ENCODE measurements at regions not wholly inside any gene's neighbourhood (a gene's known extent, or its start where the extent isn't known, plus 50 kb on each side); places are given as distances from the start of the nearest gene placed in this dataset.
"Not testable (repeated sequence)": the region's sequence is repeated elsewhere in the genome, so short reads cannot be mapped to it uniquely, and the experiment has no call there.

DNA sequence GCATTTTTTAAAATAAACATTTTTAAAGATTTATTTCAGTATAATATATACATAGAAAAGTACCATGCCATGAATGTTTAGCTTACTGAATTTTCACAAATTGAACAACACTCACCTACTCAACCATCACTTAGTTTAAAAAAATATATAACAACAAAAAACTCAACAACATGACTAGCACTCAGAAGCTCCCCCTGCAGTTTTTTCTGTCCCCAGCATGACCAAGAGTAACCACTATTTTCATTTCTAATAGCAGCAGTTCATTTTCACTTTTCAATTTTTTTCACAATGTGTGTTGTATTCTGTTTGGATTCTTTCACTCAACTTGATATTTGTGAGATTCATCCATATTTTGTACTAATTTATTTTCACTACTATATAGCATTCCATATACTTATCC is 162.3 kb upstream of the POGK start:
- H4K20me1 ChIP-seq (ENCODE audit: low read depth, low read length), result no peaks in the 10 kb centered on the region
- H3K79me2 ChIP-seq (ENCODE audit: insufficient read depth, low read length), result no peaks in the 10 kb centered on the region
- TF ChIP-seq, protein P1, sequence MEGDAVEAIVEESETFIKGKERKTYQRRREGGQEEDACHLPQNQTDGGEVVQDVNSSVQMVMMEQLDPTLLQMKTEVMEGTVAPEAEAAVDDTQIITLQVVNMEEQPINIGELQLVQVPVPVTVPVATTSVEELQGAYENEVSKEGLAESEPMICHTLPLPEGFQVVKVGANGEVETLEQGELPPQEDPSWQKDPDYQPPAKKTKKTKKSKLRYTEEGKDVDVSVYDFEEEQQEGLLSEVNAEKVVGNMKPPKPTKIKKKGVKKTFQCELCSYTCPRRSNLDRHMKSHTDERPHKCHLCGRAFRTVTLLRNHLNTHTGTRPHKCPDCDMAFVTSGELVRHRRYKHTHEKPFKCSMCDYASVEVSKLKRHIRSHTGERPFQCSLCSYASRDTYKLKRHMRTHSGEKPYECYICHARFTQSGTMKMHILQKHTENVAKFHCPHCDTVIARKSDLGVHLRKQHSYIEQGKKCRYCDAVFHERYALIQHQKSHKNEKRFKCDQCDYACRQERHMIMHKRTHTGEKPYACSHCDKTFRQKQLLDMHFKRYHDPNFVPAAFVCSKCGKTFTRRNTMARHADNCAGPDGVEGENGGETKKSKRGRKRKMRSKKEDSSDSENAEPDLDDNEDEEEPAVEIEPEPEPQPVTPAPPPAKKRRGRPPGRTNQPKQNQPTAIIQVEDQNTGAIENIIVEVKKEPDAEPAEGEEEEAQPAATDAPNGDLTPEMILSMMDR (IDR thresholded peaks at IDR 0.05; ENCODE audit: insufficient read depth, low read length, poor library complexity, severe bottlenecking), result no peak
- TF ChIP-seq EZH2phosphoT487 (conservative IDR thresholded peaks at IDR 0.05; ENCODE audit: low read length), result no peak
- H3K36me3 ChIP-seq (ENCODE audit: low read length), result no peaks in the 10 kb centered on the region
- no peak overlapping the region for H3K9ac ChIP-seq (ENCODE audit: low read length)
- no peaks in the 10 kb centered on the region for H3F3A ChIP-seq (ENCODE audit: insufficient read depth)
- H3K4me3 ChIP-seq (ENCODE audit: insufficient read depth, low read length, poor library complexity, severe bottlenecking), result no peak overlapping the region
- no peak overlapping the region for H3K27ac ChIP-seq (ENCODE audit: low read depth, low read length)
- no peaks in the 10 kb centered on the region; the same call in 1 of the 2 replicates for H3K27me3 ChIP-seq (ENCODE audit: low read length)
- H3K9me3 ChIP-seq (ENCODE audit: insufficient read depth, low read length), result no peaks in the 10 kb centered on the region
- no peaks in the 10 kb centered on the region for H3K9me2 ChIP-seq (replicated peaks; ENCODE audit: insufficient read depth, low read length)
- no peak overlapping the region for H2AFZ ChIP-seq (ENCODE audit: low read depth, low read length, severe bottlenecking)
- H3K4me2 ChIP-seq (ENCODE audit: low read depth, low read length, poor library complexity, severe bottlenecking), result no peak overlapping the region

DNA sequence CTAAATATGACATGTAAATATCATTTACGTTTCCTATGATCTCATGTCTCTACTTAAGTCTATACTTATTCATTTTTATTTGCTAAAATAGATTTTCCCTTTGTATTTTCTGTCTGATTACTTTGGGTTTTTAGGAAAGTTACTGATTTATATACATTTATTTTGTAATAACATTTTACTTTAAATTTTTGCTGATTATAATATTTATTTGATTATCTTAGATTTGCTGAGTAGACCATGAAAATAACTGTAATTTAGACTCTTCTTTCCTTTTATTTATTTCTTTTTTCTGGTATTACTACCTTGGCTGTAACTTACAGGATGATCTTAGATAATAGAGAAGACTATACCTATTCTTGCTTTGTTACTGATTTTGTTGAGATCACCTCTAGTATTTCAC is 159.9 kb upstream of the POGK start:
- Histone ChIP-seq H3K9ac (ENCODE audit: low read length) (no peak overlapping the region), H3K9me2 (replicated peaks; ENCODE audit: insufficient read depth, low read length) (no peaks in the 10 kb centered on the region), H3K9me3 (ENCODE audit: insufficient read depth, low read length) (no peaks in the 10 kb centered on the region), H3K4me3 (ENCODE audit: insufficient read depth, low read length, poor library complexity, severe bottlenecking) (no peak overlapping the region), H2AFZ (ENCODE audit: low read depth, low read length, severe bottlenecking) (no peak overlapping the region), H3K4me2 (ENCODE audit: low read depth, low read length, poor library complexity, severe bottlenecking) (no peak overlapping the region), H3K36me3 (ENCODE audit: low read length) (no peaks in the 10 kb centered on the region), H3K27me3 (ENCODE audit: low read length) (no peaks in the 10 kb centered on the region; the same call in 1 of the 2 replicates), H3K27ac (ENCODE audit: low read depth, low read length) (no peak overlapping the region), H3F3A (ENCODE audit: insufficient read depth) (no peaks in the 10 kb centered on the region), H4K20me1 (ENCODE audit: low read depth, low read length) (no peaks in the 10 kb centered on the region), H3K79me2 (ENCODE audit: insufficient read depth, low read length) (no peaks in the 10 kb centered on the region)
- TF ChIP-seq EZH2phosphoT487 (conservative IDR thresholded peaks at IDR 0.05; ENCODE audit: low read length), result no peak
- TF ChIP-seq, protein P1 (IDR thresholded peaks at IDR 0.05; ENCODE audit: insufficient read depth, low read length, poor library complexity, severe bottlenecking), result no peak

DNA sequence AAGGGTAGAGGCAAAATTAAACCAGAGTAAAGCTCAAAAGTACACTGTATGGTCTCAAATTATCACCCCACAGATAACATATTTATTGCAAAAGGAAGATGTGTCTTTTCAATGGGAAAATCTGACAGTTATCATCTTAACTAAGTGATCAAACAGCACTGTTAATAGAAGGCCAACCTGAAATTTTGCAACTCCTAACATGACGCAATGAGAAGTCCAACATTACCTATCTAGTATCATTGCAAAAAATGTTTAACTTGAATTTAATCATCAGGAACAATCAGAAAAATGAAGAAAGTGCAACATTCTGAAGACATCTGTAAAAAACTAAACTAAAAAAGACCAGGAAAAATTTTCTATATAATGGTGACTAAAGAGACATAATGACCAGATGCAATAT is 156.7 kb upstream of the POGK start:
- Histone ChIP-seq H3K27ac (ENCODE audit: low read depth, low read length) (no peak overlapping the region), H3F3A (ENCODE audit: insufficient read depth) (no peaks in the 10 kb centered on the region), H3K4me3 (ENCODE audit: insufficient read depth, low read length, poor library complexity, severe bottlenecking) (no peak overlapping the region), H3K27me3 (ENCODE audit: low read length) (no peaks in the 10 kb centered on the region; the same call in 1 of the 2 replicates), H3K4me2 (ENCODE audit: low read depth, low read length, poor library complexity, severe bottlenecking) (no peak overlapping the region), H3K36me3 (ENCODE audit: low read length) (no peaks in the 10 kb centered on the region), H2AFZ (ENCODE audit: low read depth, low read length, severe bottlenecking) (no peak overlapping the region), H3K9me3 (ENCODE audit: insufficient read depth, low read length) (no peaks in the 10 kb centered on the region), H4K20me1 (ENCODE audit: low read depth, low read length) (no peaks in the 10 kb centered on the region), H3K9ac (ENCODE audit: low read length) (no peak overlapping the region), H3K9me2 (replicated peaks; ENCODE audit: insufficient read depth, low read length) (no peaks in the 10 kb centered on the region), H3K79me2 (ENCODE audit: insufficient read depth, low read length) (no peaks in the 10 kb centered on the region)
- TF ChIP-seq EZH2phosphoT487 (conservative IDR thresholded peaks at IDR 0.05; ENCODE audit: low read length), result no peak
- TF ChIP-seq, protein P1 (IDR thresholded peaks at IDR 0.05; ENCODE audit: insufficient read depth, low read length, poor library complexity, severe bottlenecking), result no peak

DNA sequence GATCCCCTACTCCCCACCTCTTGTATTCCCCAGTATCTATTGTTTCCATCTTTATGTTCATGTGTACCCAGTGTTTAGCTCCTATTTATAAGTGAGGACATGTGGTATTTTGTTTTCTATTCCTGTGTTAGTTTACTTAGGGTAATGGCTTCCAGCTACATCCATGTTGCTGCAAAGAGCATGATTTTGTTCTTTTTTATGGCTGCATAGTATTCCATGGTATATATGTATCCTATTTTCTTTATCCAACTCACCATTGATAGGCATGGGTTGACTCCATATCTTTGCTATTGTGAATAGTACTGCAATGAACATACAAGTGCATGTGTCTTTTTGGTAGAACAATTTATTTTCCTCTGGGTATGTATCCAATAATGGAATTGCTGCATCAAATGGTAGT is 154.6 kb upstream of the POGK start:
- not testable (repeated sequence) for H3K4me3 ChIP-seq (ENCODE audit: insufficient read depth, low read length, poor library complexity, severe bottlenecking); H3K4me2 ChIP-seq (ENCODE audit: low read depth, low read length, poor library complexity, severe bottlenecking); H3K9me3 ChIP-seq (ENCODE audit: insufficient read depth, low read length); H3K9me2 ChIP-seq (replicated peaks; ENCODE audit: insufficient read depth, low read length); H3K27me3 ChIP-seq (ENCODE audit: low read length); H4K20me1 ChIP-seq (ENCODE audit: low read depth, low read length); H2AFZ ChIP-seq (ENCODE audit: low read depth, low read length, severe bottlenecking); H3K27ac ChIP-seq (ENCODE audit: low read depth, low read length); H3K79me2 ChIP-seq (ENCODE audit: insufficient read depth, low read length); H3K36me3 ChIP-seq (ENCODE audit: low read length); H3F3A ChIP-seq (ENCODE audit: insufficient read depth); H3K9ac ChIP-seq (ENCODE audit: low read length)
